GM18867 (cell line): ENCODE measurements at regions not wholly inside any gene's neighbourhood (a gene's known extent, or its start where the extent isn't known, plus 50 kb on each side); places are given as distances from the start of the nearest gene placed in this dataset.
"Not testable (repeated sequence)": the region's sequence is repeated elsewhere in the genome, so short reads cannot be mapped to it uniquely, and the experiment has no call there.

Experiments used
- ATAC-seq: cut with Tn5 transposase; IDR thresholded peaks from one replicate; pipeline ENCODE4 v1.9.1; 2021; ENCODE audit warnings: mild to moderate bottlenecking, moderate library complexity; ENCODE audit not compliant: unreplicated experiment

GRCh38 chr5:155485386-155485785, 471.8 kb downstream of the KIF4B start:
- no peak for ATAC-seq

GRCh38 chr5:155489949-155490348, 476.4 kb downstream of the KIF4B start:
- no peak for ATAC-seq

GRCh38 chr5:155492191-155492590, 478.6 kb downstream of the KIF4B start:
- no peak for ATAC-seq

- ATAC-seq = no peak
Observed at GRCh38 chr5:155504606-155505005, 491.1 kb downstream of the KIF4B start.

GRCh38 chr5:155507363-155507762, 493.8 kb downstream of the KIF4B start:
- ATAC-seq = no peak

- no peak for ATAC-seq
Observed at GRCh38 chr5:155508673-155509072, 495.1 kb downstream of the KIF4B start.

GRCh38 chr5:155512329-155512728, 498.8 kb downstream of the KIF4B start:
- no peak for ATAC-seq

GRCh38 chr5:155514105-155514563, 500.6 kb downstream of the KIF4B start:
- ATAC-seq = no peak

- no peak for ATAC-seq
Observed at GRCh38 chr5:155522540-155522939, 509.0 kb downstream of the KIF4B start.

GRCh38 chr5:155529362-155529761, 515.8 kb downstream of the KIF4B start:
- no peak for ATAC-seq

GRCh38 chr5:155530046-155530445, 516.5 kb downstream of the KIF4B start:
- ATAC-seq = no peak

GRCh38 chr5:155532621-155533311, 519.2 kb downstream of the KIF4B start:
- ATAC-seq = no peak

- no peak for ATAC-seq
Observed at GRCh38 chr5:155540000-155540595, 526.5 kb downstream of the KIF4B start.

GRCh38 chr5:155546075-155546474, 532.5 kb downstream of the KIF4B start:
- ATAC-seq = no peak

GRCh38 chr5:155554500-155554899, 540.9 kb downstream of the KIF4B start:
- ATAC-seq = no peak

- ATAC-seq = no peak
Observed at GRCh38 chr5:155556222-155556621, 542.7 kb downstream of the KIF4B start.

GRCh38 chr5:155556700-155557099, 543.1 kb downstream of the KIF4B start:
- ATAC-seq = no peak

- no peak for ATAC-seq
Observed at GRCh38 chr5:155562158-155562557, 548.6 kb downstream of the KIF4B start.

GRCh38 chr5:155564541-155564940, 551.0 kb downstream of the KIF4B start:
- no peak for ATAC-seq

GRCh38 chr5:155575861-155576260, 562.3 kb downstream of the KIF4B start:
- no peak for ATAC-seq

- ATAC-seq = not testable (repeated sequence)
Observed at GRCh38 chr5:155586808-155587207, 573.3 kb downstream of the KIF4B start.

GRCh38 chr5:155587458-155587857, 573.9 kb downstream of the KIF4B start:
- no peak for ATAC-seq

GRCh38 chr5:155591273-155591672, 577.7 kb downstream of the KIF4B start:
- ATAC-seq = no peak
